ENCODE measurements at regions not wholly inside any gene's neighbourhood (a gene's known extent, or its start where the extent isn't known, plus 50 kb on each side); places are given as distances from the start of the nearest gene placed in this dataset.

DNA sequence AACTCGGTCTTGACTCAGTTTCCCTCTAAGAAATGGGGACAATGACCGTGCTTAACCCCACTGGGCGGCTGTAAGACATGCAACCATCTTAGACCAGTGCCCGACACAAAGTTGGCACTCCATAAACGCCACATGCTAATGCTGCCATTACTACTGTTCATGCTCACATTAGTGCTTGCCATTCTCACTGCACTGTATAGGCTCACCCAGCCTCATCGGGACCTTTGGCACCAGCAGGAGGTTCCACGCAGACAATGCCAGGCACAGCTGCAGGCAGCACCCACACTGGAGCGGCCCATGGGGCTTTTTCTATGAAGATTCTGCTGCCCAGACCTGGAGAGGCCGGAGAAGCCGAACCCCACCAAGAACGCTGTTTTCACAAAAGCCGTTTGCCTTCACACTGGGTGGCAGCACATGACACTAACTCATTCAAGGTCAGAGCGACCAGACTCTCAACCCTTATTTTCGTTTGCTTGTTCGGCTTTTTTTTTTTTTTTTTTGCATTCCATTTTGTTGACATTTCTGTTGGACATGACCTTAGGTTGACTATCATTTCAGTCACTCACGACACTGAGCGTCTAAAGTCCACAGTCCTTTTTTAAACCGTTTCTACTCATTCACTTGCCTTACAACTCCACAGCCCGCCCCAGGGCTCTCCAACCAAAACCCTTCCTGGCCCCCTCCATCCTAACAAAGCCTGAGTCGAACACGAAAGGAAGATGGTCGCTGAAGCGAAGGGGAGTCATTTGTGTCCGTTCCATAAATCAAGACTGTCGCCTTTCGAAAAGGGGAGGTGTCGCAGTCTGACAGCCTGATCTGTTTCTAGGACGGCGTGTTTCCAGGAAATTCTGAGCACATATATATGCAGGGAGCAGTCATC is 124.4 kb upstream of the RNF32 start (continued):
- TF ChIP-seq CCAR2 (optimal IDR thresholded peaks at IDR 0.05; ENCODE audit: low read depth, low read length) (peak; percentile 45), ZNF687 (CRISPR knock-in tag; IDR thresholded peaks at IDR 0.05) (peak; percentile 74), YEATS4 (CRISPR knock-in tag; IDR thresholded peaks at IDR 0.05; ENCODE audit: borderline replicate concordance) (no peak), RFX3 (CRISPR knock-in tag; IDR thresholded peaks at IDR 0.05) (no peak), ZNF446 (CRISPR knock-in tag; IDR thresholded peaks at IDR 0.05) (0 out of 2 replicates have a peak, but pooled peaks have one; percentile 44), KDM5A (IDR thresholded peaks at IDR 0.05; ENCODE audit: borderline replicate concordance, low read length) (no peak; the same call in 1 of the 2 replicates), ZBED4 (CRISPR knock-in tag; IDR thresholded peaks at IDR 0.05; ENCODE audit: borderline replicate concordance) (0 out of 2 replicates have a peak, but pooled peaks have one; percentile 27), ZGPAT (CRISPR knock-in tag; IDR thresholded peaks at IDR 0.05) (peak; percentile 88), GMEB2 (CRISPR knock-in tag; IDR thresholded peaks at IDR 0.05; ENCODE audit: low read depth) (no peak), ZNF678 (CRISPR knock-in tag; IDR thresholded peaks at IDR 0.05) (peak; percentile 54; the same call in 1 of the 2 replicates), ZNF17 (CRISPR knock-in tag; IDR thresholded peaks at IDR 0.05) (no peak), ZNF337 (CRISPR knock-in tag; IDR thresholded peaks at IDR 0.05; ENCODE audit: borderline replicate concordance, low read depth) (no peak), ZBTB10 (CRISPR knock-in tag; IDR thresholded peaks at IDR 0.05; ENCODE audit: borderline replicate concordance) (no peak)

Data from HepG2 (cell line).